Midbrain (tissue), 1 donor: ENCODE measurements at regions not wholly inside any gene's neighbourhood (a gene's known extent, or its start where the extent isn't known, plus 50 kb on each side); places are given as distances from the start of the nearest gene placed in this dataset.

Experiments
- DNase-seq: peaks from one replicate; lab custom pipeline; 2025; lab: John Stamatoyannopoulos, UW

DNA sequence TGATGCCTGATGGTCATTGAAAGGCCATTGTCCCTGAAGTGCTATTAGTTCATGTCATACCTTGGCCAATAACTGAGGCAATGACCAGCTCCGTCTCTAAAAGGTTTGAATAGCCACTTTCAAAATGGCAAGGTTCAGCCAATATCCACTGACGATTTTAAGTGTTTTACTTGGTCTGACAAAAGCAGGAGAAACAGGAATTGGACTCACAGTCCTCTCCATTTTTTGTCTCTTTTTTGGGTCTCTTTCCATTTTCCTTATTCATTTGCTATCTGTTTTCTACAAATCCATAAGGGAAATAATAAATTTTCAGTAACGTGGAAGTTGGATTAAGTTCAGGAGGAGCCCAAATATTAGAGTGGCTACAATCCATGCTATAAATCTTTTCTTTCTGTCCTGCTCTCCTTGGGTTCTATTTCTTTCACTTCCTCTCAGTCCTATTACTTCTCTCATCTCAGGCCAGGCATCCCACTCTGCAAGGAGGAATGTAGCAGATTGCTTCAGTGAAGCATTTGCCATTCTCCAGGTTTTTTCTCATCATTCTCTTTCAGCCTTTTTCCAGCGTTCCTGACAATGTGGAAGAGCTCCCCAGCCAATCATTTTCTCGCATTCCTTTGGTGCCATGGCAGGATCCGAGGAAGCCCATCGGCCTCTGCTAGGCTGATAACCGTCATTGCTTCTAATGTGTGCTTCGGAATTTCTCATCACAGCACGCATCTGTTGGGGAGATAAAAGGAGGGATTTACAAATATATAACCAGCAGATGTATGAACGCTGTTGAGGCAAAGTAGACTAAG, 414.5 kb downstream of the ADGRL2 start:
- no peak for DNase-seq

DNA sequence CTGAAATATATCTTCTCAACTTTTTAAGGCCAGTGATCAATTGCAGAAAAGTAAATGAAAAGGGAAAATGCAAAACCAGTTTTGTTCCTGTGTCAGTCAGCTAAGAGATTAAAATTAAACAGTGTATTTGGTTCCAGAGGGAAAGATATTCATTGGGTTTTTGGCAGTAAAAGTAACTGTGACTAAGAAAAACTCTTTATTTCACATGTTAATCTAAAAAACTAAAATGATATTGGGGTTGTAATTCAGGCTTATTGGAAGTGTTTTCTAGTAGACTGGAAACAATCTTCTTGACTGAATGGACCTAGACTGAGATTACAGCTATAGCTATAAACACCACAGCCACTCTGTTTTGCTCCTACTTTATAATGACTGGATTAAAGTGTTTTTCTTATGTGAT, 413.9 kb downstream of the ADGRL2 start:
- no peak for DNase-seq

DNA sequence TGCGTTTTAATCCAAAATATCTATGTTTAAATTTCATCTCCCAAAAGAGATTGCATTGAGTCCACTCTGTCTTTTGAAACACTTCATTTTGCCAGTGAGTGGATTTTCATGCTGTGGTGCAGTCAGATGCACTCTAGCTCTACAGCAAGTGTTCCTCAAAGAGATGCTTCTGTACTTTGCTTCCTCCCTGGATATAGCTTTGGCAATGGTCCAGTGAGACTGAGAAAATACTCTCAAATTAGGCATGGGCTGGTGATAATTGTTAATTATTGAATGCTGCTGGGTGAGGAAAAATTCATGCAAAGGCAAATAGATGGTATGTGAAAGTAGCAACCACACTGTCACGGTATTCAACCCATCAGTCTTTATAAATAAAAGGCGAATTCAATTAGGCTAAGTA, 396.9 kb downstream of the ADGRL2 start:
- no peak for DNase-seq

DNA sequence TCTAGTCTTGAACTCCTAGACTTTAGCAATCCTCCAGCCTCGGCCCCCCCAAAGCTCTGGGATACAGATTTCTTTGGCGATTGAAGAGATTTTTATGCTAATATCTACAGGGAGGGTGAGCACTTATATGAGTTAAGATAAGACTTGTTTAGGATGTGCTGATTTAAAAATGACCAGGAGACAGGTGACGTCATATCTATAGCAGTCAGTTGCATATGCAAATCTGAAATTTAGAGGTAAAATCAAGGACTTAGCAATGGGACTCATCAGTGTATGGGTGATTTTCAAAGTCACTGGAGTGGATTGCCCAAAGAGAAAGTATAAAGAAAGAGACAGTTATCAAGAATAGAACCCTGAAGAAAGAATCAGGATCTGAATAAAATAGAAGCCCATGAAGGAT, 394.5 kb downstream of the ADGRL2 start:
- DNase-seq, result no peak

DNA sequence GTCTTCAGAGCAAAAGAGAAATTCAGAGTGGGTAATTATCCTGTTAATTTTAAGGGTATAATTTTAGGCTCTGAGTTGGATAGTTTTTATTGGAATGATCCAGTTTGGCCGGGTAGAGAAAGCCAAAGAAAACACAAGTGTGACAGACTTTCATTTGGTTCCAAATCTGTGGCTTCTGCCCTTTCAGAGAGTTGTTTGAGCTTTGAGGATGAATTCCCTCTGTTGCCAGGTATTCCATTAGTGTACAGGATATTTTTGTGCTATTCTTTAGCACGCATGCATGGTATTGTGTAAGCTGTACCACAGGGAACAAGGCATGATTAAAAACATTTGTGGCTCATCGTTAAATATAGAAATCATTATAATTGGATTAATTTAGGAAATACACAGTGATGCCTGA, 384.4 kb downstream of the ADGRL2 start:
- no peak for DNase-seq

DNA sequence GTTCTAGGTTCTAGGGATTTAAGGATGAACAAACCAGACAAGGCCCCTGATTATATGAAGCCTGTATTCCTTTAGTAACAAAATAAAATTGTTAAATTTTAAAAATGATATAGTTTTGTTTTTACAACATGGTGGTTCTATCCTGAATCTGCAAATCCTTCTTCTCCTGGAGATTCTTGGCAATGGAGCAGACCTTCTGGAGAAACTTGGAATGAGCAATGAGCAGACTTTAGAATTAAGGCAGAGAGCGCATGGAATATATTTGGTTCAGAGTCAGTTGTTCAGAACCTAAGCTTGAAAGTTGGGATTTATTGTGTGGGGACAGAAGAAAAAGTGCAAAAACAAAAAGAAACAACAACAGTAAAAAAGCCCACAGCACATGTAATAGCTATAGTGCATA, 381.1 kb downstream of the ADGRL2 start:
- no peak for DNase-seq

DNA sequence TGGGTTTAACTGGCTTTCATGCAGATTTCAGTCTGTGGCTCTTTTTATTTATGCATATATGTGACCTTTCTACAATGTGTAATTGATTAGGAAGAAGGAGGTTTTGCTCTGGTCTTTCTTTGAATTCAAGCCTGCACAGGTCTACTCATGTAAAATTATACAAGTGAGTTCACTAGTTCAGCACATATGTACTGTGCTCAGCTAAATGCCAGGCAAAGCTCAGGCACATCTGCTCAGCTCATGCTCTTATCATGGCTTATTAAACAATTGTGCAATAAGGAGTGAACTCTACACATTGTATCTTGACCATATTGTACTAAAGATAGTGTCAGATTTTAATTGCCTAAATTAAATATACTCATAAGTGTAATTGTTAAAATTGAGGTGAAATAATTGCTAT, 378.4 kb downstream of the ADGRL2 start:
- no peak for DNase-seq

DNA sequence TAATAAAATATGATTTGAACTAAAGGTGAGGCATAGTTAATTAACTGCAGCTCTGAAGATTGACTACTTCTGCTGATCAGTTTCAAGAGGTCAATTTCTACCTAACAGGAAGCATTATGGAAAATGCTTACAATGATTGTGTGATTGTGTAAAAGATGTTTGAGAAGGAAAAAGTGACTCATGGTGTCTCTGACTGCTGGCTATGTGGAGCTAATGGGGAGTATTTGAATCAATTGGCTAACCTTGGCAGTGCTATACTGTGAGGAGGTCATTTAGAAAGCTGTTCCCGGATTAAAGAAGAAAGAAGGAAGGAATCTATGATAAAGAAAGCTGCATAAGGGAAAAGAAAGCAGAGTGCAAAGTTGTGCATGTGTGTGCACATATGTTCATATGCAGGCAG, 376.5 kb downstream of the ADGRL2 start:
- DNase-seq, result no peak

DNA sequence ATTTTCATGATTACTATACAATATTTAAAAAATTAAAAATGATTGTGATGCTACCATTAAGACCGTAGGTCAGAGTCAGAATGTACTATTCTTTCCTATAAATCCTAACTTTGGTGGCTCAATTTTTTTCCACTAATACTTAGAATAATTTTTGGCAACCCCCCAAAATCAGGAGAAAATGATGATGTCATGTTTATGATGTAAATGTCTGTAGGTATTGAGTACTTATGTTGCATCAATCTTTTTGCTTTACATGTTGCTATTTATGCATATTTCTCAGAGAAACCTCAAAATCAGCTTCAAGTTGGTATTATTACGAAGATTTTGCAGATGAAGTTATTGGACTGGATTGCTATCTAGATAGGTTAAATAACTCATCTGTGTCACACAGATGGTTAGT, 371.2 kb downstream of the ADGRL2 start:
- no peak for DNase-seq

DNA sequence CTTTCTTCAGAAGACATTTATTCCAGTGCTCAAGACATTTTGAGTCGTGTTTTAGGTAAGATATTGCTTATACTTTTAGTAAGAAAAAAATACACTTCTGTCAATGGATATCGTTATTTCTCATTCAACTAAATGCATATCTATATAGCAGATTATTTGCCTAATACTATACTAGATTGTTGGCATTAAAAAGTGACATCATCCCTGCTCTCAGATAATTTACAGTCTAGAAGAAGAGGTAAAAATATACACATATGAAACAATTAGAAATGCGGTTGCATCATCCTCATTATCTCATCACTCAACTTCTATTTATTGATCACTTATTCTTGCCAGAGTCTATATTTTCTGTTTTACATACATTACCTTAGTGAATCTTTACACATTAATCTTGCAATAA, 367.7 kb downstream of the ADGRL2 start:
- no peak for DNase-seq

DNA sequence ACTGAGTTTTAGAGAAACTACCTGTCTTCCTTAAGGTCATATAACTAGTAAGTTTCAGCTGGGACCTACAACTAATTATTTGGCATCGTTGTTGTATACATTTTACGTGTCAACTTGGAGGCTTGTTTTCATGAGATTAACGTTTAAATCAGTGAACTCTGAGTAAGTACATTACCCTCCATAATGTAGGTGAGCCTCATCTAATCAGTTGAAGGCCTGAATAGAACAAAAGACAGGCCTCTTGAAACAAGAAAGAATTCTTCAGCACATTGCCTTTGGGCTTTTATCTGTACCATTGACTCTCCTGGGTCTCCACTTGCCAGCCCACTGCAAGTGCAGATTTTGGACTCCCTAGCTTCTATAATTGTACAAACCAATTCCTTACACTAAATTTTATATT, 364.6 kb downstream of the ADGRL2 start:
- no peak for DNase-seq

DNA sequence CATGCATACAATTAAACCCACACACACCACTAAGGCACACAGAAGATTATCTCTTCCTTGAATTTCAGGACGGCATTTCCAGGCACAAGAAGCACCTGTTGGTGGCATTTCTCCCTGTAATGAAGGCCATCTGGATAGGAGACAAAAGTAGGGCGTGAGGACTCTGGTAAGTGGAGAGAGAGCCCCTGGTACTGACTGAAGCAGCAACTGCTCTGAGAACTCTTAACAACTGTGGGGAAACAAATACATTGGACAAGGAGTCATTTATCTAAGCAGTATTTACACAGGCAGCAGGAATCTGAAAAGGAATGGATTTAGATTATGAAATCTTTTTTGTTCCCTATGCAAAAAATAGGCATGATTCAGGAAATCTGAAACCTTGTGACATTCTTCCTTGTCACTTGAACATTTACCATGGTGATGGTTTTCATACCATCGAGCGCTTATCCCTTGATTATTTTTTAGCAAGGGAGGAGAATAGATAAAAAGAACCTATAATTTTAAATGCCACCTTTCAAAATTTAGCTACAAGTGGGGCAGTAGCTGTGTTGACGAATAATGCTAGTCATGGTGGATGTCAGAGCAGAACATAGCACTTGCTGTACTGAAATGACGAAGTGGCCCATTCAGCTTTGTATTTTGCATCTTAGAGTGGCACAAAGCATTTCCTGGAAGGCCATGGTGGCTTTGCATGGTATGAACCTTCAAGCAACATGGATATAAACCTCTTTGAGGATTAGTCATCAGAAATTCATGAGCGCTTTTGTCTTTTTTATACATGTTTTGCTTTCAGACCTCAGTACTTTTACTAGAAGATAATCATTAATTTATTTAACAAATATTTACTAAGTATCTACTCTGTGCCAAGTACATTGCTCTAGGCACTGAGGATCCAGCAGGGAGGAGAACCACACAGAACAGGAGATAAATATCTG, 362.0 kb downstream of the ADGRL2 start:
- DNase-seq, result no peak

DNA sequence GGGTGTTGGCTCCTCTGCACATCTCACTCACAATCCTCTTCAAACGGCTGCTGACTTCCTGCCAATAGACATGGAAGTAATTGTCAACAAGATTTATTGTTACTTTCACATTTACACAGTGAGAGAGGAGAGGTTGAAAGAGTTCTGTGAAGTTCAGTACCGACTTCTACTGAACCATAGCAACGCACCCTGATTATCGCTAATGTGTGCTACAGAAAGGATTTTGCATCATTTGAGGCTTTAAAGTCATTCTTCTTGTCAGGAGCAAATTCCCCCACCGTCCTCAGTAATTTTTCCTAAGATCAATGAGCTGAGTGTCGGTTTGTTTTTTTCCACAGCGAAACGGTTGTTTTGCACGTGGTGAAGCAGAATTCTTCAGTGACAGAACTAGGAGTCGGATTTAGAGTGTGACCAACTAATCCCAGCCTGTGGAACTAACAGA, 361.0 kb downstream of the ADGRL2 start:
- DNase-seq, result no peak

DNA sequence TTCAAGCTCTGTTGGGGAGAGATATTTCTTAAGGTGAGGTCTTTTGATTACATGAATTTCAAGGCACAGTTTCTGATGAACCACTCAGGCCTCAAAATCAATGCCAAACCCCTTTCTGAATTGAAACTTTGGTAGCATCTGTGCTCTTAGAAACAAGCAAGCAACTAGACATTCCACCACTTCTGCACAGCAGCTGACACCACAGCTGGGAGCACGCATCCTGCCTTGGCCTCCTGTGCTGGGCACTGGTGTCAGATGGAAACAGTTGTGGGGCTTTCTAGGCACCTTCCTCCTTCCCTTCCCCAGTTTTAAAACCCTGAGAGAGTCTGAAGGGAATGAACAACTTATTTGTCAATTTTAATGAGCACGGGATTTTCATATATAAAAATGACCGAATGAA, 360.2 kb downstream of the ADGRL2 start:
- no peak for DNase-seq

DNA sequence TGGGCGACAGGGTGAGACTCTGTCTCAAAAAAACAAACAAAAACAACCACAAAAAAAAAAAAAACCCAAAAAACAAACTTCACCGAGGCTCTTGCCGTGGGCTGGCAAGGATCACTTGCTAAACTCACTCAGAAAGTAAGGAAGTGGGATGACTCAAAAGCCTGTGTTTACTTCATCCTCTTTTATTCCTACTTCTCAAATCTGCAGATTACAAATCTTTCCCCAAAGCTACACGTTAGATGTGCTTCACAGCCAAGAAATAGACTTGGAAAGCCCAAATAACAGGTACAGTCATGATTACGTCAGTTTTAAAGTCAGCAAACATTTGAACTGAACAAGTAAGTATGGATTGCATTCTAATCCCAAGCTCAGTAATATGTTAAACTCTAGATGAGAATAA, 359.3 kb downstream of the ADGRL2 start:
- DNase-seq, result no peak

DNA sequence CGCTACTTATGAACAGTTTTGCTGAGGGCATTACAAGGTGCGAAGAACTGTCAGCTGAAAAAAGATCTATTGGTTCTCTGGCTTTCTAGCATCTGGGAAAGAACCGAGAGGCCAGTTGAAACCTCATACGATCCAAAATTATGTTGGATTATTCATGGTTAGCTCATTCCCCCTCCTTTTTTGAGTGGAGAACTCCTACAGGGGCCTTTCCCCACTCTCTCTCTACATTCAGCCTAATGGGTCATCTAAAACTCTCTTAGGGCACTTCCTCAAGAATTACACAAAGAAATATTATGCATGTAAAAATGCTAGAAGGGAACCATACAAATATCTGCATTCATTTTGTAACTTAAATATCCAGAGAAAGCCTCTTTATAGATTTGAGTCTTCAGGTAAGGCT, 358.2 kb downstream of the ADGRL2 start:
- DNase-seq, result no peak

DNA sequence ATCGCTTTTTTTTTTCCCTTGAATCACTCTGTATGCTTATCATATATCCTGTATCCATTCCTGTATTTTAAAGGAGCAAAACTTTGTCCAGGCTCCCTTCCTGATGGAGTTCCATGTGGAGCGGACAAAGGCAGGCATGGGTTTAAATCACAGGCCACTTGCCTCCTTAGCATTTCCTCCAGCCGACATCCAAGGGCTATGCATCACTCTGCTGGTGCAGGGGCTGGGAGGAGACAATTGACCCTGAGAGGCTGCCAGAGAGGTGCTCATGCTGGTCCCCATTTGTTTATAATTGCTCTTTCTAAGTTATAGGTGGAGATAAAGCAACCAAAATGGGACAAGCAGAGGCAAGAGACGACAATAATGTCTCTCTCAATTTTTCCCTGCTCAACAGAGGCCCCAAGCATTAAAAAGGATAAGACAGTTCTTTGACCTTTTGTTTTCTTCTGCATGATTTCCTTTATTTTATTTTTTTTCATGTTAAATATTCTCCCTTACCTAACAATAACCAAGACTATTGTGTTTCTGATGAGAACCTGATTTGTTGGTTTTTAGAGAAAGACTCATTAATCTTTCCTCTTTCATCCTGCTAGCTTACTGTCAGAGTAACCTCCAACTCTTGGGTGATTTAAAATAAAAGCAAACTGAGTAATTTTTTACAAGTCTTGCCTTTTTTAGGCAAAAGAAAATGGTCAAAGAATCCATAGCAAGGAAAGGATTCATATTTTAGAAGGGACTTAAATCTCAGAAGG, 353.7 kb downstream of the ADGRL2 start:
- no peak for DNase-seq

DNA sequence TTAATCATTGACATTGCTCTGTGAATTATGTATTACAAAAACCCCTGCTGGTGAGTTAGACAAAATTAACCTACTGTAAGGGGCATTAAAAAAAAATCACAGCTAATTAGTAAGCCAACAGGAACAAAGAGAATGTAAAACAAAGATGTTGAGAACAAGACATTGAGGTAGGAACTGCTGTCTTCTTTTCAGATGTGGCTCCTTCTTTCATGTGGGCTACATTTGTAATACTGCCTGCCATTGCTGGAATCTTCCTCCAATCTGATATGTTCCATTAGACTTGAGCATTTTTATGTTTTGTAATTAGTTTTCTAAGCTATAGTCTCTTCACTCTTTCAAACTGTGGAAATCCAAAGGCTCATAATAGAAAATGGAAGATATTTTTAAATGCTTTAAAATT, 353.0 kb downstream of the ADGRL2 start:
- no peak for DNase-seq

DNA sequence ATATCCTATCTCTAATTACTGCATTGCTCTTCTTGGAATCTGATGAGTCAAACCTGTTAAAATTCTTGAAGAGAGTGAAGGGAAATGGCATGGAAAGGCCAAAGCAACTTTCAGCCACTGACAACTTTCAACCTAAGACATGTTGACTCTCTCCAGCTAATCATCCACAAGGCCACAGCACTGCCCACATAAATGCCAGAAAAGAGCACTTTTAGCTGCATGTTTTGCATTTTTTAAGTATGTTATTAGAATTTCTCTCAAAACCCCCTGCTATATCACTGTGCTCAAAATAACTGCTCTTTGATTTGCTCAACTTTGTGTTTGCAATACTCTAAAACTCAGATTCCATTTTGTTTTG, 352.5 kb downstream of the ADGRL2 start:
- DNase-seq, result no peak

DNA sequence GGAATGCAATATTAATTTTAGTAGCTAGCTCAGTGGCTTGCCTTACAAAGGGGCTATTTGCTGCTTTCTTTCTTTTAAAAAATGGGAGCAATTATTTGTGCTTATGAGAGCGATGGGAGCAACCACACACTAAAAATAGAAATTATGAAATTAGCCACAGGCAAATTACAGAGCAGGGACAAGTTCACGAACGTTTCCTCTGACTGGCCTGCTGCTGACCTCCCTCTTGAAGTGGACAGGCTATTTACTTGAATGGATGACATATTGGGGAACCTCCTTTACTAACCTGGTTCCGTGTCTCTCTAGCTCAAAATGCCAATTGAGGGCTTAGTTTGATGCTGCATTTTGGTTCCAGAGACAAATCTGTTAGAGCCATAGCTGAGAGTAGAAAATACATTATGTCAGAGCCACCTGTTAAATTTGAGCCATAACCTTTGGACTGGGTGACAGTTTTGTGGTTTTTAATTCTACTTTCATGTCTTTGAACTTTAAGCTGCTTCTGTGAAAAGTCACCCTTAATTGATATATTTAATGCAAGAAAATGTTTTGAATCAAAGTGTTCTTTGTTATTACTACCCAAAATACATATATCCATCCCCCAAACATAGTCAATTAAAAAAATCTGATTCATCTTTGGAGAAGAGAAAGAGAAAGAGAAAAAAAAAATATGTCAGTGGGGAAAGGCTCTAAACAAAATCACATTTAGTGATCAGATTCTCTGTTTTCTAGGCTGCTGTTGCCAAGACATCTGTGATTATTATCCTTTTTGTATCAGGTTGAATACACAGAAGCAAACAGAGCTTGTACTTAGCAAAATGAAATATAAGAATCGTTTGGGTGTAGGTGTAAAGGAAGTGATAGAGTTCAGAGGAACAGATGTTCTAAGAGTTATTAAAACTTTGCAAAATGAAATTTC, 351.9 kb downstream of the ADGRL2 start:
- no peak for DNase-seq

DNA sequence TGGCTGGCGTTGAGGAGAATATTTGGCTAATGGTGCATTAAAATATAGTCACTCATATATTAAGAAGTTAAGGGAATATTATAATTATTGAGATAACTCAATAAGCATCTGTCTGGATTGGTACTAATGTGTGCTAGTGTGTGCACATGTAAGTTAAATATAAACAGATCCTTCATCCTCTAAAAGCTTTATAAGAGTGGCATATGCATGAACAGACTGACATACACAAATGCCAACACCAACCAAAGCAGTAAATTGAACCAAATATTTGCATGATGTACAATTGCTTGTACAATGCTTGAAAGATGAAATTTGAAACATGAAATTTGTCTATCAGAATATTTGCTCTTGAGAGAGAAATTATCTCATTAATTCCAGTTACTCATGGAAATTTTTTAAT, 344.9 kb downstream of the ADGRL2 start:
- no peak for DNase-seq
